ENCODE measurements at regions not wholly inside any gene's neighbourhood (a gene's known extent, or its start where the extent isn't known, plus 50 kb on each side); places are given as distances from the start of the nearest gene placed in this dataset.

GRCh38 chr17:36717088-36717487, 115.7 kb downstream of the MRM1 start:
- DNase-seq: no peak
- Histone ChIP-seq H3K4me3 (no peak overlapping the region), H3K36me3 (no peaks in the 10 kb centered on the region), H3K9me3 (no peaks in the 10 kb centered on the region), H3K27me3 (peaks cover 9% of the 10 kb centered on the region; the same call in 1 of the 2 replicates)

- peaks cover 6% of the 10 kb centered on the region for H3K27me3 ChIP-seq
- no peaks in the 10 kb centered on the region for H3K36me3 ChIP-seq
- no peak overlapping the region for H3K4me3 ChIP-seq
- no peak for DNase-seq
- H3K9me3 ChIP-seq: no peaks in the 10 kb centered on the region
Measured at GRCh38 chr17:36720131-36720530, 118.7 kb downstream of the MRM1 start.

GRCh38 chr17:36721560-36722120, 120.3 kb downstream of the MRM1 start:
- no peaks in the 10 kb centered on the region for H3K36me3 ChIP-seq
- no peak for DNase-seq
- H3K4me3 ChIP-seq: no peak overlapping the region

GRCh38 chr17:36722121-36722902, 120.9 kb downstream of the MRM1 start:
- Histone ChIP-seq H3K36me3 (no peaks in the 10 kb centered on the region), H3K9me3 (no peaks in the 10 kb centered on the region)

More at GRCh38 chr17:36721560-36722120, 120.3 kb downstream of the MRM1 start:
- no peaks in the 10 kb centered on the region for H3K9me3 ChIP-seq
- peaks cover 7% of the 10 kb centered on the region; the same call in 1 of the 2 replicates for H3K27me3 ChIP-seq

GRCh38 chr17:36722903-36723263, 121.5 kb downstream of the MRM1 start:
- no peak overlapping the region for H3K4me3 ChIP-seq
- no peaks in the 10 kb centered on the region for H3K9me3 ChIP-seq
- peaks cover 13% of the 10 kb centered on the region for H3K27me3 ChIP-seq
- no peaks in the 10 kb centered on the region for H3K36me3 ChIP-seq
- DNase-seq: no peak

More at GRCh38 chr17:36722121-36722902, 120.9 kb downstream of the MRM1 start:
- H3K4me3 ChIP-seq: no peak overlapping the region
- DNase-seq: peak; percentile 66
- peaks cover 9% of the 10 kb centered on the region for H3K27me3 ChIP-seq

GRCh38 chr17:36723459-36724025, 122.2 kb downstream of the MRM1 start:
- DNase-seq: no peak
- H3K27me3 ChIP-seq: peaks cover 16% of the 10 kb centered on the region
- H3K9me3 ChIP-seq: no peaks in the 10 kb centered on the region
- H3K4me3 ChIP-seq: no peak overlapping the region
- H3K36me3 ChIP-seq: no peaks in the 10 kb centered on the region

- H3K27me3 ChIP-seq: peaks cover 31% of the 10 kb centered on the region
- no peak overlapping the region for H3K4me3 ChIP-seq
- DNase-seq: no peak
- no peaks in the 10 kb centered on the region for H3K36me3 ChIP-seq
- H3K9me3 ChIP-seq: no peaks in the 10 kb centered on the region
Measured at GRCh38 chr17:36726199-36726598, 124.8 kb downstream of the MRM1 start.

GRCh38 chr17:36727052-36727451, 125.7 kb downstream of the MRM1 start:
- Histone ChIP-seq H3K9me3 (no peaks in the 10 kb centered on the region), H3K4me3 (no peak overlapping the region), H3K27me3 (peaks cover 31% of the 10 kb centered on the region), H3K36me3 (no peaks in the 10 kb centered on the region)
- DNase-seq: no peak

- no peak for DNase-seq
- peaks cover 31% of the 10 kb centered on the region for H3K27me3 ChIP-seq
Measured at GRCh38 chr17:36727577-36727976, 126.2 kb downstream of the MRM1 start.

GRCh38 chr17:36728030-36728991, 126.9 kb downstream of the MRM1 start:
- H3K4me3 ChIP-seq: no peak overlapping the region
- no peak for DNase-seq
- no peaks in the 10 kb centered on the region for H3K36me3 ChIP-seq
- peaks cover 31% of the 10 kb centered on the region for H3K27me3 ChIP-seq
- H3K9me3 ChIP-seq: no peaks in the 10 kb centered on the region

More at GRCh38 chr17:36727577-36727976, 126.2 kb downstream of the MRM1 start:
- Histone ChIP-seq H3K9me3 (no peaks in the 10 kb centered on the region), H3K4me3 (no peak overlapping the region), H3K36me3 (no peaks in the 10 kb centered on the region)

- Histone ChIP-seq H3K4me3 (no peak overlapping the region), H3K9me3 (no peaks in the 10 kb centered on the region), H3K27me3 (peaks cover 27% of the 10 kb centered on the region), H3K36me3 (no peaks in the 10 kb centered on the region)
- DNase-seq: no peak
Measured at GRCh38 chr17:36730095-36730808, 128.9 kb downstream of the MRM1 start.

- Histone ChIP-seq H3K27me3 (peaks cover 27% of the 10 kb centered on the region), H3K36me3 (no peaks in the 10 kb centered on the region), H3K4me3 (no peak overlapping the region), H3K9me3 (no peaks in the 10 kb centered on the region)
- no peak for DNase-seq
Measured at GRCh38 chr17:36730857-36731490, 129.6 kb downstream of the MRM1 start.

- H3K36me3 ChIP-seq: no peaks in the 10 kb centered on the region
- DNase-seq: no peak
- no peaks in the 10 kb centered on the region for H3K9me3 ChIP-seq
- H3K27me3 ChIP-seq: peaks cover 26% of the 10 kb centered on the region
- H3K4me3 ChIP-seq: no peak overlapping the region
Measured at GRCh38 chr17:36731811-36732210, 130.4 kb downstream of the MRM1 start.

- Histone ChIP-seq H3K4me3 (no peak overlapping the region), H3K36me3 (no peaks in the 10 kb centered on the region), H3K27me3 (peaks cover 29% of the 10 kb centered on the region), H3K9me3 (no peaks in the 10 kb centered on the region)
- no peak for DNase-seq
Measured at GRCh38 chr17:36732351-36732750, 131.0 kb downstream of the MRM1 start.

GRCh38 chr17:36736201-36737156, 135.1 kb downstream of the MRM1 start:
- no peaks in the 10 kb centered on the region for H3K36me3 ChIP-seq
- H3K27me3 ChIP-seq: peaks cover 24% of the 10 kb centered on the region
- H3K9me3 ChIP-seq: no peaks in the 10 kb centered on the region

More at GRCh38 chr17:36736201-36737156, 135.1 kb downstream of the MRM1 start:
- H3K4me3 ChIP-seq: no peak overlapping the region
- no peak for DNase-seq

Measured in MG63 (cell line).